ENCODE measurements at regions not wholly inside any gene's neighbourhood (a gene's known extent, or its start where the extent isn't known, plus 50 kb on each side); places are given as distances from the start of the nearest gene placed in this dataset.

DNA sequence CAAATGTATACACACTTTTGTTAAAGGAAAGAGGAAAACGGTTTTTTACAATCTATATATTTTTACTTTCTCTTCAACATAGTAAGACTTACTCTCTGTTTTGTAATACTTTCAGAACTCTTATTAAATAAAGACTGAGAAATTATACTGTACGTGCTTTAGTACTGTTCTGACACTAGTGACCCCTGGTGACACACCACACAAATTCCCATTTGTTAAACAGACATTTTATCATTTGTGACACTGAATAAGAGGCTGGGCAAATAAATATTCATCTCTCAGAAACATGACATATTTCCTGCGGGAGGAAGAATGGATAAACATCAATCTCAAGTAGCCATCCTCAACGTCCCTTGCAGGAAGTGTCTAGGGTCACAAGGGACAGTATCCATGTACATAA, 68.9 kb upstream of the ZNF33B start:
- TF ChIP-seq, protein P1, sequence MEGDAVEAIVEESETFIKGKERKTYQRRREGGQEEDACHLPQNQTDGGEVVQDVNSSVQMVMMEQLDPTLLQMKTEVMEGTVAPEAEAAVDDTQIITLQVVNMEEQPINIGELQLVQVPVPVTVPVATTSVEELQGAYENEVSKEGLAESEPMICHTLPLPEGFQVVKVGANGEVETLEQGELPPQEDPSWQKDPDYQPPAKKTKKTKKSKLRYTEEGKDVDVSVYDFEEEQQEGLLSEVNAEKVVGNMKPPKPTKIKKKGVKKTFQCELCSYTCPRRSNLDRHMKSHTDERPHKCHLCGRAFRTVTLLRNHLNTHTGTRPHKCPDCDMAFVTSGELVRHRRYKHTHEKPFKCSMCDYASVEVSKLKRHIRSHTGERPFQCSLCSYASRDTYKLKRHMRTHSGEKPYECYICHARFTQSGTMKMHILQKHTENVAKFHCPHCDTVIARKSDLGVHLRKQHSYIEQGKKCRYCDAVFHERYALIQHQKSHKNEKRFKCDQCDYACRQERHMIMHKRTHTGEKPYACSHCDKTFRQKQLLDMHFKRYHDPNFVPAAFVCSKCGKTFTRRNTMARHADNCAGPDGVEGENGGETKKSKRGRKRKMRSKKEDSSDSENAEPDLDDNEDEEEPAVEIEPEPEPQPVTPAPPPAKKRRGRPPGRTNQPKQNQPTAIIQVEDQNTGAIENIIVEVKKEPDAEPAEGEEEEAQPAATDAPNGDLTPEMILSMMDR (conservative IDR thresholded peaks at IDR 0.05; ENCODE audit: low read depth in 2 of 2): no peak
- TF ChIP-seq CREB1 (CRISPR knock-in tag; IDR thresholded peaks at IDR 0.05; ENCODE audit: low read depth): no peak
- no peak for TF ChIP-seq POLR2AphosphoS5 (IDR thresholded peaks at IDR 0.05; ENCODE audit: low read depth)
- TF ChIP-seq, protein P2, sequence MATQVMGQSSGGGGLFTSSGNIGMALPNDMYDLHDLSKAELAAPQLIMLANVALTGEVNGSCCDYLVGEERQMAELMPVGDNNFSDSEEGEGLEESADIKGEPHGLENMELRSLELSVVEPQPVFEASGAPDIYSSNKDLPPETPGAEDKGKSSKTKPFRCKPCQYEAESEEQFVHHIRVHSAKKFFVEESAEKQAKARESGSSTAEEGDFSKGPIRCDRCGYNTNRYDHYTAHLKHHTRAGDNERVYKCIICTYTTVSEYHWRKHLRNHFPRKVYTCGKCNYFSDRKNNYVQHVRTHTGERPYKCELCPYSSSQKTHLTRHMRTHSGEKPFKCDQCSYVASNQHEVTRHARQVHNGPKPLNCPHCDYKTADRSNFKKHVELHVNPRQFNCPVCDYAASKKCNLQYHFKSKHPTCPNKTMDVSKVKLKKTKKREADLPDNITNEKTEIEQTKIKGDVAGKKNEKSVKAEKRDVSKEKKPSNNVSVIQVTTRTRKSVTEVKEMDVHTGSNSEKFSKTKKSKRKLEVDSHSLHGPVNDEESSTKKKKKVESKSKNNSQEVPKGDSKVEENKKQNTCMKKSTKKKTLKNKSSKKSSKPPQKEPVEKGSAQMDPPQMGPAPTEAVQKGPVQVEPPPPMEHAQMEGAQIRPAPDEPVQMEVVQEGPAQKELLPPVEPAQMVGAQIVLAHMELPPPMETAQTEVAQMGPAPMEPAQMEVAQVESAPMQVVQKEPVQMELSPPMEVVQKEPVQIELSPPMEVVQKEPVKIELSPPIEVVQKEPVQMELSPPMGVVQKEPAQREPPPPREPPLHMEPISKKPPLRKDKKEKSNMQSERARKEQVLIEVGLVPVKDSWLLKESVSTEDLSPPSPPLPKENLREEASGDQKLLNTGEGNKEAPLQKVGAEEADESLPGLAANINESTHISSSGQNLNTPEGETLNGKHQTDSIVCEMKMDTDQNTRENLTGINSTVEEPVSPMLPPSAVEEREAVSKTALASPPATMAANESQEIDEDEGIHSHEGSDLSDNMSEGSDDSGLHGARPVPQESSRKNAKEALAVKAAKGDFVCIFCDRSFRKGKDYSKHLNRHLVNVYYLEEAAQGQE (IDR thresholded peaks at IDR 0.05; ENCODE audit: unreplicated experiment): no peak
